ENCODE measurements at regions not wholly inside any gene's neighbourhood (a gene's known extent, or its start where the extent isn't known, plus 50 kb on each side); places are given as distances from the start of the nearest gene placed in this dataset.

GRCh38 chr3:147866561-147866960, 457.4 kb downstream of the ZIC1 start:
- no peak overlapping the region for H3K4me3 Mint-ChIP-seq
- H3K4me1 Mint-ChIP-seq = no peaks in the 10 kb centered on the region
- 80% methylated on average over 1 of the region's 1 CpG; no CpG with 5 or more reads in 1 of the 2 experiments for WGBS, 2 experiments (ENCODE audit: insufficient coverage in 1 of 2, insufficient read length in 1 of 2)
- no peaks in the 10 kb centered on the region for H3K27me3 Mint-ChIP-seq (ENCODE audit: insufficient read depth)
- Histone ChIP-seq H3K27me3 (ENCODE audit: control insufficient read depth, insufficient read depth, low read length, poor library complexity, severe bottlenecking) (no peaks in the 10 kb centered on the region), H3K27ac (ENCODE audit: low read depth, low read length) (no peak overlapping the region), H3K4me3 (ENCODE audit: low read length) (peak overlapping the region; percentile 47), H3K4me1 (ENCODE audit: control insufficient read depth, insufficient read depth, low read length) (no peaks in the 10 kb centered on the region), H3K9ac (ENCODE audit: extremely low read depth, low read length, poor library complexity, severe bottlenecking) (no peak overlapping the region), H3K36me3 (ENCODE audit: control insufficient read depth, insufficient read depth, low read length) (no peaks in the 10 kb centered on the region), H3K9me3 (ENCODE audit: control insufficient read depth, low read length) (peaks cover 50% of the 10 kb centered on the region)
- DNase-seq = no peak
- TF ChIP-seq CTCF (conservative IDR thresholded peaks at IDR 0.05) = no peak
- H3K36me3 Mint-ChIP-seq (ENCODE audit: low read depth) = no peaks in the 10 kb centered on the region
- H3K27ac Mint-ChIP-seq = no peak overlapping the region
- peaks cover 72% of the 10 kb centered on the region for H3K9me3 Mint-ChIP-seq

- Mint-ChIP-seq H3K4me1 (no peaks in the 10 kb centered on the region), H3K27ac (no peak overlapping the region), H3K27me3 (ENCODE audit: insufficient read depth) (no peaks in the 10 kb centered on the region), H3K4me3 (no peak overlapping the region), H3K9me3 (peaks cover 23% of the 10 kb centered on the region), H3K36me3 (ENCODE audit: low read depth) (no peaks in the 10 kb centered on the region)
- H3K27ac ChIP-seq (ENCODE audit: low read depth, low read length) = no peak overlapping the region
- DNase-seq = no peak
- no peaks in the 10 kb centered on the region for H3K27me3 ChIP-seq (ENCODE audit: control insufficient read depth, insufficient read depth, low read length, poor library complexity, severe bottlenecking)
- peaks cover 3% of the 10 kb centered on the region for H3K4me1 ChIP-seq (ENCODE audit: control insufficient read depth, insufficient read depth, low read length)
- H3K4me3 ChIP-seq (ENCODE audit: low read length) = peak overlapping the region; percentile 11
- 94 to 100% methylated on average over 2 to 4 of the region's 4 CpGs for WGBS, 2 experiments (ENCODE audit: insufficient coverage in 1 of 2, insufficient read length in 1 of 2)
- peaks cover 23% of the 10 kb centered on the region for H3K9me3 ChIP-seq (ENCODE audit: control insufficient read depth, low read length)
- no peaks in the 10 kb centered on the region for H3K36me3 ChIP-seq (ENCODE audit: control insufficient read depth, insufficient read depth, low read length)
- TF ChIP-seq CTCF (conservative IDR thresholded peaks at IDR 0.05) = no peak
- H3K9ac ChIP-seq (ENCODE audit: extremely low read depth, low read length, poor library complexity, severe bottlenecking) = no peak overlapping the region
These were observed 463.4 kb downstream of the ZIC1 start for GRCh38 chr3:147872568-147872967.

- H3K27me3 Mint-ChIP-seq (ENCODE audit: insufficient read depth) = no peaks in the 10 kb centered on the region
- Histone ChIP-seq H3K9ac (ENCODE audit: extremely low read depth, low read length, poor library complexity, severe bottlenecking) (no peak overlapping the region), H3K4me1 (ENCODE audit: control insufficient read depth, insufficient read depth, low read length) (peaks cover 3% of the 10 kb centered on the region), H3K27ac (ENCODE audit: low read depth, low read length) (no peak overlapping the region), H3K4me3 (ENCODE audit: low read length) (no peak overlapping the region), H3K9me3 (ENCODE audit: control insufficient read depth, low read length) (peaks cover 23% of the 10 kb centered on the region), H3K27me3 (ENCODE audit: control insufficient read depth, insufficient read depth, low read length, poor library complexity, severe bottlenecking) (no peaks in the 10 kb centered on the region), H3K36me3 (ENCODE audit: control insufficient read depth, insufficient read depth, low read length) (no peaks in the 10 kb centered on the region)
- no peaks in the 10 kb centered on the region for H3K4me1 Mint-ChIP-seq
- no peak overlapping the region for H3K27ac Mint-ChIP-seq
- no peak for TF ChIP-seq CTCF (conservative IDR thresholded peaks at IDR 0.05)
- no peak overlapping the region for H3K4me3 Mint-ChIP-seq
- WGBS, 2 experiments (ENCODE audit: insufficient coverage in 1 of 2, insufficient read length in 1 of 2) = 75 to 100% methylated on average over 1 of the region's 2 CpGs
- H3K9me3 Mint-ChIP-seq = peaks cover 33% of the 10 kb centered on the region
- no peak for DNase-seq
- no peaks in the 10 kb centered on the region for H3K36me3 Mint-ChIP-seq (ENCODE audit: low read depth)
These were observed 466.3 kb downstream of the ZIC1 start for GRCh38 chr3:147875498-147875897.
